NK-92 (cell line): ENCODE measurements at regions not wholly inside any gene's neighbourhood (a gene's known extent, or its start where the extent isn't known, plus 50 kb on each side); places are given as distances from the start of the nearest gene placed in this dataset.

Source experiments
- DNase-seq: peaks from one replicate; lab custom pipeline; 2025; ENCODE audit not compliant: unreplicated experiment; lab: John Stamatoyannopoulos, UW

DNA sequence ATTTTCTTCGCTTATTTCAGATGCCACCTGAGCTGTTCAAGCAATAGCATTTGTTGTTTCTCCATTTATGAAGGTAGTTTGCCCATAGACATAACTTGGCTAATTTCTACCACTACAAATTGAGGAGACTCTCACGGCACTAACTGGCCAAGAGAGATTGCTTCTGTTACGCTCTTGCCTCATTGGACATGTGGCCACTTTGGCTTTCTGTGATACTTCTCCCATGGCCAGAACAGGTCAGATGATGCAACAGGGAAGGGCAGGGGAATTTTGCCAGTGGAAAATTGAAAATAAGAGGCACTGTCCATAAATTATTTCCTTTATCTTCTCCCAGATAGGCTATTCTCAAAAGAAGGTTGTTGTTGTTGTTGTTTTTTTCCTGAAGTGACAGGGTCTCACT is 1633.3 kb upstream of the LRRTM3 start:
- no peak for DNase-seq

DNA sequence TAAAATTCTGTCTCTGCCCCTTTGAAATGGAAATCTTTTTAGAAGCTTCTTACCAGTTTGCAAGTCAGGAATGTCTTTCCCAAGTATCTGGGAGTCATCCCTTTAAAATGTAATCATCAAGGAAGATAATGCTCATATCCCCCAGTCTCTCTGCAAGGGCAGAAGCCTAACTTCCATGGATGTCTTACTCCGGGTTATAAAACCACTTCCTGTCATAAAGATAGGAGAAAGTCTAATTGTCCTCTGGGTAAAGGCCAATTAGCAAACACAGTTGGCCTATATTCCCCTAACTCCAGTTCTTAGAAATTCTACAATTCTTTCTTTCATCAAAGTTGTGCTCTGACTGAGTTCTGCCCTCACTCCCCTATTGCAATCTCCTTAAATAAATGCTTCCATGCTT is 1631.5 kb upstream of the LRRTM3 start:
- DNase-seq, result no peak

DNA sequence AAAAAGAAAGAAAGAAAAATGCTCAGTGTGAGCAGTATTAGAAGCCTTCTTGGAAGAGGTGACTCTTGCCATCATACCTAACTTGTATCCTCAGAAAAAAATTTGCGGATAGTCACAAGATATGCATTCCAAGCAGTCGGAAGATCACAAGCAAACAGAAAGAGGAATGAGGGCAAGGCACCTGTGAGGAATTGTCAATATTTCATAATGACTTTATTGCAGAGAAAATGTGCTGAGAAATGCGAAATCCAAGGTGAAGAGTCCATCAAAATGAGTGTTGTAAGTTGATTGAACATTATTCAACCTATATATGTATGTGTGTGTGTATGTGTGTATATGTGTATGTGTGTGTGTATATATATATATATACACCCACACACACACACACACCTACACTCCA is 1624.7 kb upstream of the LRRTM3 start:
- DNase-seq, result no peak

DNA sequence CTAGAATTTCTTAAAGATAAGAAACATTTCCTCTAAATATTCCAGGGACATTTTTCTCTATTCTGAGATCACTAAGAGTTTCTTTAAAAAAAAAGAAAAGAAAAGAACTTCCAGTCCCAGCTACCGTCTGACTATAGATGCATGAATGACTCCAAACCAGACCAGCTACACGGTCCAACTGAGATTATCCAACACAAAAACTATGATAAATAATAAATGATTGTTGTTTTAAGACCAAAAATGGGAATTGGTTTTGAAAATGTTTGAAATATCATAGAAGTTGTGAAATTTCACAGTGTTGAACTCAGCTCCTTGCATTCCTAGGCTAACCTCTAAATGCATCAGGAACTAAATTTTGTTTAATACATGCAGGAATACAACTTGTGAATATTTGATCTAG is 1619.6 kb upstream of the LRRTM3 start:
- no peak for DNase-seq

DNA sequence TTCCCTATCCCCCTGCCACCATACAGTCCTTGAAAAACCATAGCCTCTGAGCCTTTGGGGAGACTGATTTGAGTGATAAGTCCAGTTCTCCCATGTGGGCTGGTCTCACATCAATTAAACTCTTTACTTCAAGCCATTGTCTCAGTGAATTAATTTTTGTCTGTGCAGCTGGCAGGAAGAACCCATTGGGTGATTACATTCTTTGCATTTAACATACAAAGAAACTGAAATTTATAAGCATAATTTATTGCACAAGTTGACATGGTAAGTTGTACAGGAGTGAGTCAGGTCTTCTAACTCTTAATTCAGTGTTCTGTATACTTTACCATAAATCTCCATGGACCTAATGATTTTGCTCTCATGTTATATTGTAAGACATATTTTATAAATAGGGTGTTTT is 1613.0 kb upstream of the LRRTM3 start:
- no peak for DNase-seq

DNA sequence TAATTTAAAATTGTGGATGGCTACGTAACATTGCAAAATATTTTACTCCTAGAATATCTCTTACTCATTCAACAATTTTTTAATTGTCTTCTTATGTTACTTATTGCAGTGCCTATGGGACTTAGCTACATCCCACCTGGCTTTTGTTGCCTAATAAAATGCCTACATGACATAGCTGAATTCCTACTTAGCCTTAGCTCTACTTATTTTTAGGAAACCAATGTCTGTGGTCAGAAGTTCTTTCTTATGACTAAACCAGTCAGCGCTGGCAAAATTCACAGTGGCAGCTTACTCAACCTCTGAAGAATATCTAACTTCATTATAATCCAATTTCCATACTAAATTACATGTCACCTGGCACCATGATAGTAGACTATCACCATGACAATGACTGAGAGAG is 1612.4 kb upstream of the LRRTM3 start:
- no peak for DNase-seq

DNA sequence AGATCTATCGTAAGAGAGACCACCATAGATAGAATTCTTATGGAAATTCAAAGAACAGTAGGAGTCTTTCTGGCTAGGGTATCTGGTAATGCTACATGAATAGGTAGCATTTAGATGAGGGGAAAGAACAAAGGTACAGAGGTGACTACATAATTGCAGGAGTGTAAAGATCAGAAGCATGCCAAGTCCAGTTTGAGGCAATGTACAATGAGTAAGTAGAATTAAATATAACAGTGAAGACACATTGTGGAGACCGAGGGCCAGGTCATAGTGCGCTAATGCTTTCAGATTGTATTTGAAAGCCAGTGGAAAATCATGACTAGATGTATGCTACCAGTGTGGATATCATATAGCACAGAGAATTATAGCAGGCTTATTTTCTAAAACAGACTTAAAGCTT is 1611.6 kb upstream of the LRRTM3 start:
- no peak for DNase-seq

DNA sequence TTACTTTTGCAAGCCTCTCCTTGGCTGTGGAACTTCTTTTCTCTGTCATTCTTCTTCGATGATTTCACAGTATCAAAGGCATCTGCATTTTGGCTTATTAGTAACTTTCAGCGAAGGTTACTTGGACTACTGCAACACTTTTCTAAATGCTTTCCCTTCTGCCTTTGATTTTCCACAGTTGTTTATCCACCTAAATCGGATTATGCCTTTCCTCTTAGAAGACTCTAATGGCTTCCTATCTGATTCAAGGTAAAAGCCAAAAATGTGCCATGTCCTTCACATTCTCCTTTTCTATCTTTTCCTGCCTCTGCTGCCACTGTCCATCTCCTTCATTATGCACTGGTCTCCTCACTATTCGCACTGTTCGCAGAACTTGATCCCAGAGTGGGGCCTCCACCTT is 1606.3 kb upstream of the LRRTM3 start:
- DNase-seq, result no peak

DNA sequence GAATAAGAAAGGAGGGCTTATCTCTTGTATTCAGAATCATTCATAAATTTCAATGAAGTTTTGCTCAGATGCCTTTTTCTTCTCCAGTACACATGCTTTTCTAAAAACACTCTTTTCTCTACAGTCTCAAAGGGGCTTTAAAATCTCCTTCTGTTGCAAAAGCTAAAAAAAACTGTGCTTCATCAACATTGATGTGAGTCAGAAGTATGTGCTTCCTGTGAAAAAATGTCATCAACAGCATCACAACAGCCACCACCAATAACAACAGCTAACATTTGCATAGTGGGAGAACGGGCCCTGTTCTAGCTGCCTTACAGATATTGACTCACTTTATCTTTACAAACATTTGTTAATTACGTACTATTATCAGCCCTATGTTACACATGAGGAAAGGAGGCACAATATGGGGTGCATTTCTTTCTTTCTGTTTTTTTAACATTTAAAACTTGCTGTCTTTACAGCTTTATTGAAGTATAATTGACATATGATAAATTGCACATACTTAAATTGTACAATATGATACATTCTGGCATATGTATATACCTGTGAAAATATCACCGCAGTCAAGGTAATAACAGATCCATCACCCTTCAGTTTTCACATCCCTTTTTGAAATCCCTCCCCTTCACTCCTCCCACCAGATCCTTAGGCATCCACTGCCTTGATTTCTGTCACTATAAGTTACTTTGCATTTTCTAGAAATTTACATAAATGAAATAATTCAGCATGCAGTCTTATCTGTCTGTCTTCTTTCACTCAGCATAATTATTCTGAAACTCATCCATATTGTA is 1605.4 kb upstream of the LRRTM3 start:
- DNase-seq, result no peak

DNA sequence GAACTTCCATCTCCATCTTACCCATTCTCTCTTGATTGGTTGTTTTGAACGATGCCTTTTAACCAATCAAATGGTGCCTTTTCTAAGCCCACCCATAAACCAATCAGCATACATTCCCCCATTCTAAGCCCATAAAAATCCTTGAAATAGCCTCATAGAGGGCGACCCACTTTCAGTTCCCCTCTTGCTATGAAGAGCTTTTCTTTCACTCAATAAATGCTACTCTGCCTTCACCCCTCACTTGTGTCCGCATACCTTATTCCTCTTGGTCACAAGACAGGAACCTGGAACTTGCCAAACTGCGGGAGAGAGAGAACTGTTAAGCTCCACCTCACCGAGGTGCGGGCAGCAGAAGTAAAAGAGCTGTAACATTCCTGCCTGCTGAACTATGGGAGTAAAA is 1602.0 kb upstream of the LRRTM3 start:
- DNase-seq, result no peak

DNA sequence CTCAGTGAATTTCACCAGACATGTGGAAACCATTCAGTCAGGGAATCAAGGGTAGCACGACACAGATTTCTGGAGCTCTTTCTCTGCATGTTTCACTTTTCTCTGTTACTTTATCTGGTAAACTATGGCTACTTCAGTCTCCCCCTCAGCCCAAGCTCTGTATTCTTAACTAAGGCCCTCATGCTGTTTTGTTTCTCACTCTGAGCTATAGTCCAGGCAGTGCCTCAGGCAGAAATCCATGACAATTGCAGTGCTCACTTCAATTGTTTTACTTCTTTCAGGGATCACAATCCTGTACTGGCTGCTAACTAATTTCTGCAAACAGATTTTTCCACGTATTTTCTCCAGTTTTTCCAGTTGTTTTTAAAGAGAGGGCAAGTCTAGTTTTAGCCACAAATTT is 1599.9 kb upstream of the LRRTM3 start:
- no peak for DNase-seq

DNA sequence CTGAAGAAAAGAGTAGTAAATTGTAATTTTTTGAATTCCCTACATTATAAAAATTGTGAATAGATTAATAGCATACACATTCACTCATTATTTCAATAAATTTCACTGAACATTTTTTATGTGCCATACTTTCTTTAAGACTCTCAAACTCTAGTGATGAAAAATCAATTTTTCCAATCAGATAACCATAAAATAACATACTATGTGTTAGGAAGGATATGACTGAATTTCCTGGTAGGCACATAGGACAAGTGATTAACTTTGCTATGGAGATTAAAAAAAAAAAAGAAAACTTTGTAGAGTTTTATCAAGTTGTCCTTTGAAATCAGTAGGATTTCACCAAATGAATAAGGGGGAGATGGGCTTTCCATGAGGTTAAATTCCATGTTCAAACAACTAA is 1597.3 kb upstream of the LRRTM3 start:
- DNase-seq, result no peak

DNA sequence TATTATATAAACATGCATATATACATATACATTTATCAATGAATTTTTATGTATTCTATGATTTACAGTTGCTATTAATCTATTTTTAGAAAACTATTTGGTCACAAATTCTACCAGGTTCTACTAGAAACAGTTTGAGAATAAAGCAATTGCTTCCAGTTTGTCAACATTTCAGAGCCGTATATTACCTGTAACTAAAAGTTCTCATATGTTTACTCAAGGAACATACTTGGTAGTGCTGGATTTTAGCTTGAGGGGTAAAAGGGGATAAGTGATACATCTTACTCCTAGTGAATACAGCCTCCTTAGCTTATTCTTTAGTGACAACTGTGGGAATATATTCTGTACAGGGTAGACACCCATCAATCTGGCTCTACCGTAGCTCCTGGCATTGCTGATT is 1590.5 kb upstream of the LRRTM3 start:
- no peak for DNase-seq

DNA sequence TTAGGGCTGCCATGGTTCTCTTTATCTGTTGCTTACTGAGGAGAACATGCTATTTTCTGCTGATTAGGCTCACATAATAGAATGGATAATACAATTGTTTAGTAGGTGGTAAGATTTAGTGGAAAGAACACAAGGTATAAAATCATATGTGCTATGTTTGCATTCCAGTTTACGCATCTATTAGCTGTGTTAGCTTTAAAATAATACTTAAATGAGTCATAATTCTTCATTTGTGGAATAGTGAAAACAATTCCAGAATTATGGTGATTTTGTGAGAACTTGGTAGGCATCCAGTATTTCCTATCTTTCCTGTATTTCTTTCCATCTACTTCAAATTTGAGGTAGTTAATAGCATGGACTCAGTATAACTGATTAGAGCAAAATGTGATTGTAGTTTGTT is 1585.5 kb upstream of the LRRTM3 start:
- DNase-seq, result no peak

DNA sequence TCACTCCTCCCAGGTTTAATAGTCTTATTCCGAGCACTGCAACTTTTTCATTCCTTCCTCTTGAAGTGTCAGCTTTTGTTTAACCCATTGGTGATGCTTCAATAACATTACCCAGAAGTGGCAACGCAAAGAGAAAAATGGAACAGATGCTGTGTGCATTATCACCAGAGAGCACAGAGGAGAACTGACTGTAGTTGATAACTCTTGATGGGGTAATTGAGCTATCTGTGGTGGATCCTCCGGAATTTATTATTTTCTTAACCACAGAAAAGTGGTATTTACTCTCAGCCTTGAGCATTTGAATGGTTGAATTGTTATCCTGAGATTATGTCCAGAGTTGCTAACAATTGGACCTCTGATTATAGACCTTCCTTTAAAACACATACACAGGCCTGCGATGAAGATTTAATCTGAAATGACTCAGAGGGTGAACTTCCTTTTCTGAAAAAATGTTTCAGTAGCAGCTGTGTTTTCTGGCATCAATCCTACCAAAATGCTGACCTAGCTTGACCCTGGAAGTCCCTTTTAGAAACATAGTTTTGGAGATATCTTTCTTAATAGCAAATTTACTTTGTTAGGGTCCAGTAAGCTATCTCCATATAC is 1584.4 kb upstream of the LRRTM3 start:
- DNase-seq, result no peak

DNA sequence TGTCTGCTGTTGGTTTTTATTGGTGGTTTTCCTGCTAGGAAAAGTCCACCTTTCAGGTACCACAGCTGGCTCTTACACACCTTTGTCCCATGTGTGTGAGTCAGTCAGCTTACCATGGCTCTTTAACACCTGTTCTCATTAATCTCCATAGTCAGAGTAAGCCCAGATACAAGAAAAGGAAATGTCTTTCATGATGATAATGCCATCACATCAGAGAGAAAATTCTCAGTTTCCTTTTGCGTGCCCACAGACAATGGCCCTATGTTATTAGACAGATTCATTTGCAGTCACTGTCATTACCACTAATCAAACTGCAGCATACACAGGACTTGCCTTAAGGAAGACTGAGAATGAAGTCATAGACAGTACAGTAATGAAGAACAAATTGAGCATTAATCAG is 1583.6 kb upstream of the LRRTM3 start:
- DNase-seq, result no peak

DNA sequence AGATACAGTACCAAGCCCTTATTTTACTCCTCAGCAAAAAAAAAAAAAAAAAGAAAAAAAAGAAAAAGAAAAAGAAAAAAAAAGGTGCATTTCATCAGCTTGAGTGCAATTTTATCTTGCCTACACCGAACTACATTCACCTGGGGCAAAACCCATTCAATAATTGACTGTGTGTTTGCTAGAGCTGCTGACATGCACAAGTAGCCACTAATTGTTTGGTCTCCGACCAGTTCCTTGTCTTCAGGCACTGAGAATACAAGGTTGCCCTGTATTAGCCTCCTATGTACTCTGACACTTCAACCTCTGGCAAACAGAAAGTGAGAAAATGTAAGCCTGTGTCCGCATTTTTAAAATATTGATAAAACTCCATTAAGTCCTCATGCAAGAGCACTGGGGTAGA is 1579.4 kb upstream of the LRRTM3 start:
- no peak for DNase-seq

DNA sequence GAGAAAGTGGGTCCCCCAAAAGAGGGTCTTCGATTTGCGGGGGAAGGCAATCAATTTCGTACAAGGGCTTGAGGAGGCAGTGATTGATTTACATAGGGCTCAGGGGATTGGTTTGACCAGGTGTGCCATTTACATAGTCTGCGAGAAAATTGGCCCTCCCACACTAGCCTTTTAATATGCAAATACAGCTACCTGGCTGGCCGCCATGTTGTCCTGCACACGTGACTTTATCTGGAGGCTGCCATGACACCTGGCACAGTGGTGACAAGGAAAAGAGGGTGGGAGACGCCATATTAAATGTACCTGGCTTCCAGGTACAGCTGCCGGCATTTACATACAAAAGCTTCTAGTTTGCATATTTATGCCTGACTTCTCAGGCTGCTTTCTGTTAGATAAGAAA is 1577.2 kb upstream of the LRRTM3 start:
- no peak for DNase-seq

DNA sequence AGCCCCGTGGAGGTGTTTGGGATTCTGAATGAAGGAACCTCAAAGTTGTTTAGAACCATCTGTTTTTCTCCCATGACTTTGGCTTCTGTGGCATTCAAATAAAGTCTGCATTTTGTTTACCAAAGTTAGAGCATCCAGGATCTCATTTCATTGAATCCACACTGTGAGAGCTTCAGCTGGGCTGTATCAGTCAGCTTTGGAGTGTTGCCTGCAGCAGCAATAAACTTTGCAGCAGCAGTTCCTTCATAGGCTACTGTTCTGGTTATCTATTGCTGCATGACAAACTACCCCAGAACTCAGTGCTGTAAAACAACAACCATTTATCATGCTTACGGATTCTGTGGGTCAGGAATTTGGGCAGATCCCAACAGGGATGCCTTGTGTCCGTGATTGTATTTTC is 1575.2 kb upstream of the LRRTM3 start:
- no peak for DNase-seq

DNA sequence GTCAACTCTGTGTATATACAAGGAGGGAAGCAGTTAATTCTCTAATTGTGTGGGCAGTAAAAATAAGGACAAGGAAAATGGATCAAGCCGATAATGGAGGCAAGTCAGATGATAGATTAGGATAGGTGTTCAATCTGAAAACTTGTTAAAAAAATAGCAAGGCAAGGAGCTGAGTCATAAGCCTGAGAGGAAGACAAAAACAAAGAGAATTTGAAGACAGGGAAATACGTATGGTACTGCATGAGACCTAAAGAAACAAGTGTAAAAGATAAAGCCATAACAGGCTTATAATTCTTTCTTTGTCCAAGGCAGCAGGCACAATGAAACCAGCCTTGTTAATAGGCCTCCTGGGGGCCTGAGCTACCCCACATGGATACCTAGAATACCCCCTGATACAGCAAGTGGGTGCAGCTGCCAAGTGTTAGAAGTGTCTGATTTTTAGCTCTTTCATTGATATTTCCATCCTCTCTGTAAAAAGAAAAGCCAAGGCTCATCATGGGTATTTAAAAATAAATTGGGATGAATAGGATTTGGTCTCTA is 1570.6 kb upstream of the LRRTM3 start:
- DNase-seq, result no peak

DNA sequence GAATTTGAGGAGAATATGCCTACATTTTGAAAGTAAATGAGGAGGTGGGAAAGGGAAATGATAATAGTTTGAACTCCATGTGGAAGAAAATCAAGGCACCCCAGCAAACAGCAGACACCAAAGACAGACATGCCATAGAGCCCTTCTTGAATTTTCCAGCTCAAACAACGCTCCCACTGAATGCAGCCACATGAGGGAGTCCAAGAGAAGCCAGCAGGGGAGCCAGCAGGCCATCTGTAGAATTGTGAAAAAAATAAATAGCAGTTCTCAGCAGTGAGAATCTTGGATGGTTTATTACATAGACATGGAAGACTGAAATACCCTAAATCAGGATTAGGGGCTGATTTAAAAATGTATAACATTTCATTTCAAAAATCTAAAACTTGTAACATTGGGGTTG is 1567.3 kb upstream of the LRRTM3 start:
- DNase-seq, result no peak

DNA sequence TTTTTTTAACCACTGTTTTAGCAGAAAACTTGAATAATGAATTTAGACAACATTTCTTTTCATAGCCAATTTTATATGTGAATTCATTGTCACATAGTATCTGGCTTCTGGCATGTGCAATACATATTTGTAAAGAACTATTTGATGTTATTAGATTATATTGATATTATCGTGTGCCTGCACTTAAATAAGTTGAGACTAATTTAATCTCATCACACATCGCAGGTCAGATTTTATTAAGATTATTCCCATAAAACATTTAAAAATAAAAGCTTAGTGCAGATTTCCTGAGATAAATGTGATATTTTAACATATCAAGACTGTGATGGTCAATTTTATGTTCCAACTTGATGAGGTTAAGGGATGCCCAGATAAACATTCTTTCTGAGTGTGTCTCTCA is 1565.3 kb upstream of the LRRTM3 start:
- DNase-seq, result no peak

DNA sequence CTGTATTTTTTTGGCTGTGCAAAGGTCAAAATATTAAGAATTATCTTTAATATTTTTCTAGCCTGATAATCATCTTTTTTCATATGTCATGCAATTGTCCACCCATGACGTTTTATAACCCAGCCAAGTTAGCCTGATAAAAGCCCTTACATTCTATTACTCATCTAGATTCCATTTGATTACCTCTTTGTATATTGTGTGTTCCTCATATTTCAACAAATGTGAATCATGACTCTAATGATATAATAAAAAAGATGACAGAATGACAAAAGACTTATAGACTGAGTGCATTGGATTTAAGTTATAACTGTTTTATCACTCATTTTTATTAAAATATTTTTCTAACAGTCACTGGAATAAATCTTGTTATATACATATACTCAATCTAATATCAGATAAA is 1560.0 kb upstream of the LRRTM3 start:
- no peak for DNase-seq
